UCSD-AML1 (cell line): ENCODE measurements at regions not wholly inside any gene's neighbourhood (a gene's known extent, or its start where the extent isn't known, plus 50 kb on each side); places are given as distances from the start of the nearest gene placed in this dataset.
"Not testable (repeated sequence)": the region's sequence is repeated elsewhere in the genome, so short reads cannot be mapped to it uniquely, and the experiment has no call there.

Source experiments
- DNase-seq: peaks from one replicate; lab custom pipeline; 2025; ENCODE audit not compliant: unreplicated experiment; lab: John Stamatoyannopoulos, UW

DNA sequence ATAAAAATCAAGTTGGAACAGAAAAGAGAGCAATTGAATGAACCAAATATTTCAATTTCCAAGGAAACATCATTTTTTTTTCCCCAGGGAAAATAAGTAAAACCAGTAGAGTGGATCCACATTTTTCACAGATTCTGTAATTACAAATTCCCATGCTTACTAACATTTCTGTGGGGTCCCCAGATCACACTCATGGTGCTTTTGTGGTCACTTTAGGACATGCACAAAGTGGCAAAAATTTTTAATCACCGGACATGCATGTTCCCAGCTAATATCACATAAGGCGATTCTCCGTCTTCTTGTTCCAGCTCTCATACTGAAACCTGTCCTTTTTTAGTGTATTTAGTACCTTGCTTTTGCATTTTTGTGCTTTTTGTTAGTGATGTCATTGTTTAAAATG, 748.2 kb upstream of the SLITRK1 start:
- no peak for DNase-seq

- no peak for DNase-seq
Observed at GRCh38 chr13:84616864-84617263, 734.6 kb upstream of the SLITRK1 start.

DNA sequence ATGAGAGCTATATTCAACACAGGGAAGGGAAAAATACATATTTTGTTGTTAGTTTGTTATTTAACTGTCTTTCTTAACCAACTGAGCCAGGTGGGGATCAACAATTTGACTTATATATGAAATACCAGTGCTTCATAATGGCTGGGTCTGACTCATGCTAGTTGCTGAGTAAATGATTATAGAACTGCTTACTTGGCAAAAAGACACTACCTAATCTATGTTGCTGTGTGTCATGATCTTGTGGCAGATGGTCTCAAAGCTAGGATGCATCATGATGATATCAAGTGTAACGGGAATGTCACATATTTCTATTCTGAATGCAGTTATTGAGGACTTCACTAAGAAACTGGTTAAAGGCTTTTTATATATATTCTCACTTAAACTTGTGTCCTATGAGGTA, 727.4 kb upstream of the SLITRK1 start:
- DNase-seq = no peak

DNA sequence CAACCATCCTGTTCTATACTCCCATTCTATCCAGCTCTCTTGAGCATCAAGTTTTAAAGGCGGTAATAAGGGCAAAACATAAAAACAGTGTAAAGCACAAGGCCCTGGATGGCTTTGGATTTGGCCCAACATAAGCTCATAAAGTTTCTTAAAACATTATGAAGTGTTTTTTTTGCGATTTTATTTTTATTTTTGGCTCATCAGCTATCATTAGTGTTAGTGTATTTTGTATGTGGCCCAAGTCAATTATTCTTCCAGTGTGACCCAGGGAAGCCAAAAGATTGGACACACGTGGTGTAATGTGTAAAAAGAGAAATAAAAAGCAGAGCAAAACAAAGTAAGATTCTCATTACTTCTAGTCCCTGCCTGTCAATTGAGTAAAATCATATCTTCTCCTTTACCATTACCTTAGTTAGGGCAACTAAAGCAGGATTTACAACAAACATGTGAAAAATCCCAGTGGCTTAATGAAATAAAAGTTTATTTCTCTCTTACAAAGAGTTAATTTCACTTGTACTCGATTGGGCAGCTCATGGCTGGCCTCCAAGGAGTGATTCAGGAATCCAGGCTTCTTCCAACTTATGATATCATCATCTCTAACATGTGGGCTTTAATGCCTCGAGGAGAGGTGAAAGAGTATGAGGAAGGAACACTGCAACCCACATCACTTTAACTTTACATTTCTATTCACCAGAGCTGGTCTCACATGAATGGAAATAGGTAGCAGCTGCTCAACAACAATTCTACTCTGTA, 725.2 kb upstream of the SLITRK1 start:
- no peak for DNase-seq

DNA sequence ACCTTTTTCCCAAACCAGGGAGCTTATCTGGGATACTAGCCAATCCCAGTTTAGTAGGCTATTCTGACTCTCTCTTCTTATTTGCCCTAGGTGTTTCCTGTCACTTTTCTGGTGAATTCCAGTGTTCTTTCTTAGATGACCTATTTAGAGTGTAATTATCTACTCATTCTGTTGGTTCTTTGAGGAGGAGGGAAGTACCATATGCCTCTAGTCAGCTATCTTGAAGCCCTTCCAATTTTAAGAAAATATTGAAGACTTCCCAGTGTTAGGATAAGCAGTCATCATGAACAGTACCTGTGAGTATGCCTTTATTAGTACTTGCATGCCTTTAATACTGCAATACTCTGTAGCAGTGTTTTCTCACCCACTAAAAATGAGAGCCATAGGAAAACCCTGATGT, 724.3 kb upstream of the SLITRK1 start:
- DNase-seq = no peak

- no peak for DNase-seq
Observed at GRCh38 chr13:84605927-84606326, 723.7 kb upstream of the SLITRK1 start.

- no peak for DNase-seq
Observed at GRCh38 chr13:84591444-84591843, 709.2 kb upstream of the SLITRK1 start.

- DNase-seq = no peak
Observed at GRCh38 chr13:84590663-84591062, 708.4 kb upstream of the SLITRK1 start.

DNA sequence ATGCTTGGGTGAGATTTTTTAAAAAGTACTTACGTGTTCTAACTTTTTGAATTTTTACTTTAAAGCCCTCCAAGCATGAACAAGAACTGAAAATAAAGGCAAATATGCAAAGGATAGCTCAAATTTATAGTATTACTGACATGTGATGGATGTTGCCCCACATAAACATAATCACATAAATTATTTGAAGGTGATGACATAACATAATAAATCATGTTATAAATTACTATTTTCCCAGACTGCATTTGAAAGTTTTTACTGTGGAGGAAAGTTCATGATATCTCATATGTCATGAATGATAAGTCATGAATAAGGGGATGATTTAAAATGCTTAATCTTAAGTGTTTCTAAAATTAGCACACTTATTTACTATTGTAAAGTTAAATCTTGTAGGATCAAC, 705.7 kb upstream of the SLITRK1 start:
- DNase-seq = no peak

GRCh38 chr13:84579901-84580300, 697.6 kb upstream of the SLITRK1 start:
- DNase-seq = not testable (repeated sequence)

DNA sequence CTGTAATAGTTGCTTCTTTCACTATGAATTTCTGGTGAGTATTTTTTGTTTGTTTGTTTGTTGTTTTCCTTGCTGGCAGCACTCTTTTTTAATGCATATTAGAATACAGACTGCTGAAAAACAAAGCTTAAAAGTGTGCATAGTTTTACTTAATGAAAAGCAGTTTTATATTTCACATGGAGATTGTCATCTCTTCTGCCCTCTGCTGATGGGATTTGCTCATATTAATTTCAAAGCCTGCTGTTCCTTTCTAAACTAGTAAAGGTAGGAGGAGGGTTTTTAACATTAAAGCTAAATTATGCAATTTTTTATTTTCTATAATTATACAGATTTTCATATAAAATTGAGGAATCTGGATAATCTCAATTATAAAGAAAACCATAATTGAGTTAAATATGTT, 692.6 kb upstream of the SLITRK1 start:
- no peak for DNase-seq

- peak; percentile 1 for DNase-seq
Observed at GRCh38 chr13:84571264-84571663, 689.0 kb upstream of the SLITRK1 start.

DNA sequence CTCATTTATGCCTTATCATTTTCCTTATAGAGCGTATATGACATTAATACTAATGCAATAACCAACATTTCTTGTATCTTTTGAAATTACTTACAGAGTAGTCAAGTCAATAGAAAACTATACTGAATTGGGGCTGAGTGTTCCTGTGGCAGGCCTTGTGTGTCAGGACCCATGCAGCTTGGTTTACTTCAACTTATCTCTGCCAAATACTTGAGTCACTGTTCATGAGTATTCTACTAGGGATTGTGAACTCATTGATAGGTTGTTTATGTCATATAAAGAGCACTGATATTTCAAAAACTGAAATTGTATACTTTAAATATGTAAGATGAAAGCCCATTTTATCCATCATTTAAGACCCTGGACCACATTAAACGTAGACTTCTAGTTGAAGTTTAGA, 688.6 kb upstream of the SLITRK1 start:
- DNase-seq = no peak

- no peak for DNase-seq
Observed at GRCh38 chr13:84569366-84569765, 687.1 kb upstream of the SLITRK1 start.

- DNase-seq = no peak
Observed at GRCh38 chr13:84567848-84568247, 685.6 kb upstream of the SLITRK1 start.

GRCh38 chr13:84566780-84567179, 684.5 kb upstream of the SLITRK1 start:
- no peak for DNase-seq

- no peak for DNase-seq
Observed at GRCh38 chr13:84563611-84564010, 681.3 kb upstream of the SLITRK1 start.

DNA sequence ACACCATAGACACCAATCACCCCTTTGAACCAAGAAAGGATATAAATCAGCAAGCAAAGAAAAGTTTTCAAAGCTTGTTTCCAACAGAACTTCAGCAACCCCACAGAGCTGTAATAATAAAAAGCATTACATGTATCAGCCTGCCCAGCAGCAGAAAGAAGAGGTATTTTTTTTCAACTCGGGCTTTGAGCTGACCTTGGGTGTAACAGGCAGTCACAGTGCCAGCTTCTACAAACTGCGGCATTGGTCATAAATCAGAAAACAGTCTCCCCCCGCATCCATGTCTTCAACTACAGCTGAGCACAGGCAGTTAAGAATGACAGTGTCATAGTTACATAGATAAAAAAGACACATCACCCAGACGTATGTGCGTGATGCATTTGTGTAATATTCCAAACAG, 671.0 kb upstream of the SLITRK1 start:
- DNase-seq = no peak

DNA sequence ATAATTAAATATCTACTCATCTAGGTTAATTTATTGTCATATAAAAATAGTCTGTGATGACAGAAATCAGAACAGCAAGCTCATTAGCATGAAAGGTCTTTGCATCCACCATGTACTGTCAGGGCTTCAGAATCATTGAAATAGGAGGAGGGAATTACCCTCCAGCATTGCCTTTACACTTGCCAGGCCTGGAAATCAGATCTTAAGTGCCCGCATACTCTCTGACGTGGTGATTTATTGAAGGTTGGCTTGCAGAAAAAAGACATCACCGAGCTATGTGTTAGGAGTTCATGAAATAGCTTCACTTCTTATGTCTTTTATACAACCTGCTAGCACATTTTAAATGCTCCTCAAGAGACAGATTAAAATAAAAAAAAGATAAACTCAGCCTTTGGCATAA, 661.7 kb upstream of the SLITRK1 start:
- no peak for DNase-seq

DNA sequence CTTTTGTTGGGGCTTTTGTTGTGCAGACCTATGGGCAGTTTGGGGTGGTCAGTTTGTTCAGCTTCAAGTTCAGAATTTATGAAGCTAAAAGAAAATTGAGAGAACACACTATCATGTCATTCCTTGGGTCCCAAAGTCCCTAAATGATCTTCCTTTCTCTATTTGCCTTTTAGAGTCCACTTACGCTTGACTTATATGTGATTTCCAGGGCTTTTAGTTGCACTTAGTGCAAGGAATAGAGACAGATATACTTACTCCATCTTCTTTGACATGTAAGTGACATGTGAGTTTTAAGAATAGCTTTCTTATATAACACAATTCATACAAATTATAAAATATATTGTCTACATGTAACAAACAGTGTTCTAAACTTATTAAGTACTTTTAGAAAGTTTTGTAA, 660.1 kb upstream of the SLITRK1 start:
- DNase-seq = no peak

DNA sequence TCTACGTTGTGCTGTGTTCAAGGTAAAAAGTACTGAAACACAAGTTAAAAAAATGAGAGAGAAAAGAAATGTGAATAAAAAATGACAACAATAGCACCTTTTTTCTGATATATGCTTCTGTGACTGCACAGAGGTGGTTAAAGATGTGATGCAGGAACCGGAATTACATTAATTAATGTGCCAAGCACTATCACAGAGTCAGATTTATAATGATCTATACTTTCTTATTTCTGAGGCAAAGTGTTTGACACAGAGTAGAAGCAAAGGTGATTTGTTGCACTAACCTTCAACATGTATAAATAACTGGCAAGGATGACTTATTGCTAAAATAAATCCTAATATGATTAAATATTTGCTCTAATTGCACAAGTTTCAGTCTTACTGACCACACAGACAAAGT, 654.6 kb upstream of the SLITRK1 start:
- no peak for DNase-seq

- no peak for DNase-seq
Observed at GRCh38 chr13:84528408-84529070, 646.3 kb upstream of the SLITRK1 start.

DNA sequence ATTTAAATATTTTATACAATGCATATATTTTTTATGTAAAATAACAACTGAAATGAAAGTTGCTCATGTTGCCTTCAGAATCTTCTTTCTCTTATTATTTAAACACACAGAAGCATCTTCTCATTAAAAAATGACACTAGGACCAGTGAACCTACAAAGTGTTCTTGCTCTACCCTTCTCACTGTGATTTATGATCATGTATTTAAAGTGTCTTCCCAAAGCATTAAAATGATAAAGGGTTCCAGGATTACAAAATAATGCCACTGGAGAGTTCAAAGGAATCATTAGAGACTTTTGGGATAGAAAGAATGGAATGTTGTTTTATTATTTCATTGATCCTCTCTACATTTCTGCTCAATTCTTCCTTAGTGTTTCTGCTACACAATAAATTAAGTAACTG, 643.6 kb upstream of the SLITRK1 start:
- no peak for DNase-seq
